Brain microvascular endothelial cell (primary cell): ENCODE measurements at regions not wholly inside any gene's neighbourhood (a gene's known extent, or its start where the extent isn't known, plus 50 kb on each side); places are given as distances from the start of the nearest gene placed in this dataset.

Experiments
- DNase-seq: peaks from one replicate; pipeline ENCODE4 v3.0.0-alpha.2; 2020
- H3K27ac ChIP-seq: fragments of 250-450 bp; sonication (Bioruptor Pico); 2 replicates; pipeline ENCODE4 v1.5.1; 2020; ENCODE audit warnings: mild to moderate bottlenecking, moderate library complexity
- H3K27me3 ChIP-seq: fragments of 250-450 bp; sonication (Bioruptor Pico); replicated peaks from 2 replicates; pipeline ENCODE4 v1.5.1; 2020; ENCODE audit warnings: mild to moderate bottlenecking
- H3K36me3 ChIP-seq: fragments of 250-450 bp; sonication (Bioruptor Pico); replicated peaks from 2 replicates; pipeline ENCODE4 v1.5.1; 2020; ENCODE audit warnings: mild to moderate bottlenecking
- H3K4me3 ChIP-seq: 2 replicates; pipeline ENCODE4 v1.5.1; 2011; ENCODE audit warnings: low read depth, mild to moderate bottlenecking, control low read depth, low read length, moderate library complexity
- in situ Hi-C: cut with HindIII; loops from 2 replicates; pipeline ENCODE4 v1.10.0; 2017; ENCODE audit warnings: low sequenced_read_pairs, low pct_ligation_motif_present
- TF ChIP-seq, protein P1 (sequence below): IDR thresholded peaks from 2 replicates; pipeline ENCODE4 v1.5.1; 2011; ENCODE audit warnings: low read depth, mild to moderate bottlenecking, moderate library complexity, low read length, control low read depth, inconsistent platforms; ENCODE audit errors: missing control alignments

DNA sequence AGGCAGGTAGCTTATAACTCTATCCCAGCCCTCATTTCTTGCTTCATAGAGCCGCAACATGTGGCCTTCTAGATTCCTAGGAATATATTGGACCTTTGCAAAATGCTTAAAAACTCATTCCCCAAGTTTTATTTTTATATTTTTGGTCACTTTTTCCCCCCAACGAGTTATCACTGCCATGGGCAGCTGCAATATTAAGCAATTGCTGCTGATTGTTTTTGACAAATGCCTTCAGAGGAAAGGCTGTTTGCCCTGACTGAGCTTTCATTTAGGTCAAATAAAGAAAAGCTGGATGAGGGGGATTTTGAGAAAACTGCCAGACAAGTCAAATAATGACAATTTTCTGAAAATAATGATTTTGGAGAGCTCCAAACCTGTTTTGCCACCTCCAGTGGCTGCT is 976.9 kb upstream of the MBL2 start:
- Histone ChIP-seq H3K27ac (no peak overlapping the region), H3K4me3 (no peak overlapping the region), H3K27me3 (no peaks in the 10 kb centered on the region), H3K36me3 (no peaks in the 10 kb centered on the region)
- no peak for DNase-seq
- in situ Hi-C loops, result no loop called here
- TF ChIP-seq, protein P1, sequence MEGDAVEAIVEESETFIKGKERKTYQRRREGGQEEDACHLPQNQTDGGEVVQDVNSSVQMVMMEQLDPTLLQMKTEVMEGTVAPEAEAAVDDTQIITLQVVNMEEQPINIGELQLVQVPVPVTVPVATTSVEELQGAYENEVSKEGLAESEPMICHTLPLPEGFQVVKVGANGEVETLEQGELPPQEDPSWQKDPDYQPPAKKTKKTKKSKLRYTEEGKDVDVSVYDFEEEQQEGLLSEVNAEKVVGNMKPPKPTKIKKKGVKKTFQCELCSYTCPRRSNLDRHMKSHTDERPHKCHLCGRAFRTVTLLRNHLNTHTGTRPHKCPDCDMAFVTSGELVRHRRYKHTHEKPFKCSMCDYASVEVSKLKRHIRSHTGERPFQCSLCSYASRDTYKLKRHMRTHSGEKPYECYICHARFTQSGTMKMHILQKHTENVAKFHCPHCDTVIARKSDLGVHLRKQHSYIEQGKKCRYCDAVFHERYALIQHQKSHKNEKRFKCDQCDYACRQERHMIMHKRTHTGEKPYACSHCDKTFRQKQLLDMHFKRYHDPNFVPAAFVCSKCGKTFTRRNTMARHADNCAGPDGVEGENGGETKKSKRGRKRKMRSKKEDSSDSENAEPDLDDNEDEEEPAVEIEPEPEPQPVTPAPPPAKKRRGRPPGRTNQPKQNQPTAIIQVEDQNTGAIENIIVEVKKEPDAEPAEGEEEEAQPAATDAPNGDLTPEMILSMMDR, result no peak

DNA sequence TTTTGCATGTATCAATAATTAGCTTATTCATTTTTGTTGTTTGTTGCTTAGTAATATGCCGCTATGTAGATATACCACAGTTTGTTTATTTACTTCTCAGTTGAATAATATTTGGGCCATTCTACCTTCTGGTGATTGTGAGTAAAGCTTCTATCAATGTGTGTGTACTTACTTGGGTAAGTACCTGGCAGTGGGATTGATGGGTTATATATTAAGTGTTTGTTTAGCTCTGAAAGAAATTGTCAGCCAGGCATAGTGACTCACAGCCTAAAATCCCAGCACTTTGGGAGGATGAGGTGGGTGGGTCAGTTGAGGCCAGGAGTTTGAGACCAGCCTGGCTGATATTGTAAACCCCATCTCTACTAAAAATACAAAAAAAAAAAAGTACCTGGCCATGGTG is 975.7 kb upstream of the MBL2 start:
- no peaks in the 10 kb centered on the region for H3K27me3 ChIP-seq
- no peak overlapping the region for H3K4me3 ChIP-seq
- no peak for DNase-seq
- H3K27ac ChIP-seq, result no peak overlapping the region
- TF ChIP-seq, protein P1, result no peak
- H3K36me3 ChIP-seq, result no peaks in the 10 kb centered on the region
- in situ Hi-C loops, result no loop called here

DNA sequence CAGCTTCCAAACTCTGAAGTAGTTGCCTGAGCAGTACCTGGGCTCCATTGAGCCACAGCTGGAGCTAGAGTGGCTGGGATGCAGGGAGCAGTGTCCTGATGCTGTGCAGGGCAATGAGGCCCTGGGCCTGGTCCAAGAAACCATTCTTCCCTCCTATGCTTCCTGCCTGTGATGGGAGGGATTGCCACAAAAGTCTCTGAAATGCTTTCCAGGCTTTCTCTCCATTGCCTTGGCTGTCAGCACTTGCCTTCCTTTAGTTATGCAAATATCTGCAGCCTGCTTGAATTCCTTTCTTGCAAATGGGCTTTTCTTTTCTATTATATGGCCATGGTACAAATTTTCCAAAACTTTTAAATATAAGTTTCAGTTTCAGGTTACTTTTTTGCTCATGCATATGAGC is 972.2 kb upstream of the MBL2 start:
- TF ChIP-seq, protein P1, result no peak
- Histone ChIP-seq H3K27ac (no peak overlapping the region), H3K27me3 (no peaks in the 10 kb centered on the region), H3K36me3 (no peaks in the 10 kb centered on the region), H3K4me3 (no peak overlapping the region)
- in situ Hi-C loops, result no loop called here
- no peak for DNase-seq

DNA sequence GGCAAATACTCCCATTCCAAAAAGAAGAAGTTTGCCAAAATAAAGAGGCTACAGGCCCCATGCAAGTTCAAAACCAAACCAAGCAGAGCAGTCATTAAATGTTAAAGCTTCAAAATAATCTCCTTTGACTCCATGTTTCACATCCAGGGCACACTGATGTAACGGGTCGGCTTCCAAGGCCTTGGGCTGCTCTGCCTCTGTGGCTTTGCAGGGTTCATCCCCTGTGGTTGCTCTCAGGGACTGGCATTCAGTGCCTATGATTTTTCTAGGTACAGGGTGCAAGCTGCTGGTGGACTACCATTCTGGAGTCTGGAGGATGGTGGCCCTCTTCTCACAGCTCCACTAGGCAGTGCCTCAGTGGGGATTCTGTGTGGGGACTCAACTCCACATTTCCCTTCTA is 971.6 kb upstream of the MBL2 start:
- TF ChIP-seq, protein P1, result no peak
- DNase-seq, result no peak
- Histone ChIP-seq H3K27ac (no peak overlapping the region), H3K4me3 (no peak overlapping the region), H3K27me3 (no peaks in the 10 kb centered on the region), H3K36me3 (no peaks in the 10 kb centered on the region)
- in situ Hi-C loops, result no loop called here

DNA sequence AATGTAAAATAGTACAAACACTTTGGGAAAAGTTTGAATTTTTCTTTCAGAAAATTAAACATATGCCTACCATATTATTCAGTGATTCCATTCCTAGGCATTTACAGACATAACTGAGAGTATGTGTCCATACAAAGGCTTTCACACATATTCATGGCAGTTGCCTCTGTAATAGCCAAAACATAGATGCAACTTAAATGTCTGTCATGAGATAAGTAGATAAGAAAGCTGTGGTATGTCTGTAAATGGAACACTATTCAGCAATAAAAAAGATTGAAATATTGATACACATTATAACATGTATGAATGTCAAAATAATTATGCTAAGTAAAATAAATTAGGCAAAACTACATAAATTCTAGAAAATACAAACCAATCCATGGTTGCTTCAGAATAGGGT is 964.5 kb upstream of the MBL2 start:
- in situ Hi-C loops, result no loop called here
- Histone ChIP-seq H3K27me3 (no peaks in the 10 kb centered on the region), H3K4me3 (no peak overlapping the region), H3K36me3 (no peaks in the 10 kb centered on the region), H3K27ac (no peak overlapping the region)
- TF ChIP-seq, protein P1, result no peak
- no peak for DNase-seq

DNA sequence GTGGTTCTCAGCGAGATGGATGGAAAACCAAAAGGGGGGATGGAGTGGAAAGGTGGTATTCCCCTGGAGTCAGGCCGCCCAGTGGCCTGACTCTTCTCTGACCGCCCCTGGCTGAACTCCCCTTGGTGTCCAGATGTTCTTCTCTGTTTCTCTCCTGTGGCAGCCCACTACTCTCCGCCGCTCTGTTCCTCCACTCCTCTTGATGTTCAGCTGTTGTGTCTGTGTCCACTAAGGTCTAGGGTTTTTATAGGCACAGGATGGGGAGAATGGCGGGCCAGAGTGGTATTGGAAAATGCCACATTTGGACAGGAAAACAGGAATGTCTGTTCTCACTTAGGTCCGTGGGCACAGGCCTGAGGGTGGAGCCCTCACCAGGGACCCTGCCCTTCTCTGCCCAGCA is 954.3 kb upstream of the MBL2 start:
- no peak overlapping the region for H3K4me3 ChIP-seq
- in situ Hi-C loops, result no loop called here
- no peak overlapping the region for H3K27ac ChIP-seq
- no peaks in the 10 kb centered on the region for H3K36me3 ChIP-seq
- no peaks in the 10 kb centered on the region for H3K27me3 ChIP-seq
- TF ChIP-seq, protein P1, result no peak
- no peak for DNase-seq
